GM12865 (cell line): ENCODE measurements at regions not wholly inside any gene's neighbourhood (a gene's known extent, or its start where the extent isn't known, plus 50 kb on each side); places are given as distances from the start of the nearest gene placed in this dataset.
"Not testable (repeated sequence)": the region's sequence is repeated elsewhere in the genome, so short reads cannot be mapped to it uniquely, and the experiment has no call there.

Experiments
- DNase-seq: peaks from one replicate; pipeline ENCODE4 v3.0.0; 2010; ENCODE audit warnings: low read depth
- H3K4me3 ChIP-seq: 2 replicates; pipeline ENCODE4 v1.5.1; 2011; ENCODE audit warnings: mild to moderate bottlenecking, low read depth, low read length, control low read depth
- CTCF ChIP-seq: IDR thresholded peaks from 2 replicates; pipeline ENCODE4 v1.5.1; 2011; ENCODE audit warnings: low read length, control low read depth, low read depth, inconsistent platforms; ENCODE audit not compliant: insufficient read depth; ENCODE audit errors: missing control alignments

GRCh38 chr16:25546791-25547190, 145.0 kb upstream of the HS3ST4 start:
- no peak overlapping the region for H3K4me3 ChIP-seq
- no peak for DNase-seq
- TF ChIP-seq CTCF: no peak

GRCh38 chr16:25544294-25544693, 147.5 kb upstream of the HS3ST4 start:
- no peak for TF ChIP-seq CTCF
- DNase-seq: no peak
- H3K4me3 ChIP-seq: no peak overlapping the region

DNA sequence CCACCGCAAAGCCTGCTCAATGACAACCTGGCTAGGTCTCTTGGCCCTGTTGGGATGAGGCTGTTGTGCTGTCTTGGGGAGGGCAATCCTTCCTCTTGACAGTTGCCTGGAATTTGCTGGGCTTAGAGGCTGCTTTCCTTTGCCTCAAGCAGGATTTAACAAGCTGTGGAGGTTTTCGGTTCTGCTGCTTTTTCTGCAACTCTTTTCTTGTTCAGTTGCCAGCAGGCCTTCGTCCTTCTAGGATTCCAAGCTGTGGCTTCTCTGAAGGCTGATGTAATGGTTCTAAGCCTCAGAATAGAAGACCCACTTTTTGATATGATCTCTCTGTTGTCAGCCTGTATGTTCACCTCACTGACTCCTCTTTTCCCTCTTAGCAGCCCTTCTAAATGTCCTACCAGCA, 149.5 kb upstream of the HS3ST4 start:
- DNase-seq: no peak
- H3K4me3 ChIP-seq: no peak overlapping the region
- TF ChIP-seq CTCF: no peak

GRCh38 chr16:25539767-25540166, 152.0 kb upstream of the HS3ST4 start:
- DNase-seq, H3K4me3 ChIP-seq: not testable (repeated sequence)

DNA sequence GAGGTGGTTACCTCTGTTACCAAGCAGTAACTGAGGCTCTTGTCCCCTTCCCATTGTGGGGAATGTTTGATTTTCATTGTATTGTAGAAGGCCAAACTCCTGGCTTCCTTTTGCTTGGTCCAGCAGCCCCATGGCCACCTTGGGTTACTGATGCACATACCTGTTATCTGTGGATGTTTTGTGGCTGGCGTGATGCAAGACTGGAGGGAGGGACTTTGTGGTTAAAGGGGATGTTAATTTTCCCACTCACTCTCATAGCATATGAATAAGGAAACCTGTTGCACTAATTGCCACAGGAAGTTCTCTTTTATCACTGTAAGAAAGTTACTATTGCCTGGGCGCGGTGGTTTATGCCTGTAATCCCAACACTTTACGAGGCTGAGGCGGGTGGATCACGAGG, 168.6 kb upstream of the HS3ST4 start:
- H3K4me3 ChIP-seq: no peak overlapping the region
- DNase-seq: no peak
- no peak for TF ChIP-seq CTCF

DNA sequence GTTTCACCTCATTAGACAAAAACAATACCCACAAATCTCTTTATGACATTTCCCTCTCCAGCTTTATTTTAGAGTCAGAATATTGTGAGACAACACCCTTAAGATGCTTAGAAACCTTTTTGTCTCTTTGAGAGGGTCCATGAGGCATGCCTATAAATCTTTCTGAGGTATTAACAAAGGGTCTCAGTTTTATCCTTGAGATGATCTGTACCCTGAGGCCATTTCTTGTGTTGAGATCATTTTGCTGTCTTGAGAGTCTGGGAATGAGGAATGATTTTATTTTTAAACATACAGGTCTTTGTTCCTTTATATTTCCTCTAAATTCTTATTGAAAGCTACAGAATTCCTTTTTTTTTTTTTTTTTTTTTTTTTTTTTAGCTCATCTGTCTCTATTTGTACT, 179.7 kb upstream of the HS3ST4 start:
- TF ChIP-seq CTCF: no peak
- DNase-seq: no peak
- H3K4me3 ChIP-seq: no peak overlapping the region

DNA sequence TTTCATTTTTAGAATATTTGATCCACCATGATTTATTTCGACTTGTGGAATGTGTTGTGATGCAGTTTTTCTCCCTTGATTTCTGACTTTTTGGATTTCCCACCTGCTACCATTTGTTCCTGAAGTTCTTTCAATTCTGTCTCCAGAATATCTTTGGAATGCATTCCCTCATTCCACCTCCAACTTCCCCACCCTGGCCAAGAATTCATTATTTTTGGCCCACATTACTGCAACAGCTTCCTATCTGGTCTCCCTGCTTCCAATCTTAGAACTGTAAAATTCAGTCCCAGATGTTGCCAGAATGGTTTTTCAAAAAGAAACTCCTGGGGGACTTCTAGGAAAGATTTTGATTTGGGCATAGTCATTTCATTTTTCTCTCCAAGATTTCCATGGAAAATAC, 182.3 kb upstream of the HS3ST4 start:
- H3K4me3 ChIP-seq: no peak overlapping the region
- DNase-seq: no peak
- TF ChIP-seq CTCF: no peak
